ENCODE measurements at regions not wholly inside any gene's neighbourhood (a gene's known extent, or its start where the extent isn't known, plus 50 kb on each side); places are given as distances from the start of the nearest gene placed in this dataset.

DNA sequence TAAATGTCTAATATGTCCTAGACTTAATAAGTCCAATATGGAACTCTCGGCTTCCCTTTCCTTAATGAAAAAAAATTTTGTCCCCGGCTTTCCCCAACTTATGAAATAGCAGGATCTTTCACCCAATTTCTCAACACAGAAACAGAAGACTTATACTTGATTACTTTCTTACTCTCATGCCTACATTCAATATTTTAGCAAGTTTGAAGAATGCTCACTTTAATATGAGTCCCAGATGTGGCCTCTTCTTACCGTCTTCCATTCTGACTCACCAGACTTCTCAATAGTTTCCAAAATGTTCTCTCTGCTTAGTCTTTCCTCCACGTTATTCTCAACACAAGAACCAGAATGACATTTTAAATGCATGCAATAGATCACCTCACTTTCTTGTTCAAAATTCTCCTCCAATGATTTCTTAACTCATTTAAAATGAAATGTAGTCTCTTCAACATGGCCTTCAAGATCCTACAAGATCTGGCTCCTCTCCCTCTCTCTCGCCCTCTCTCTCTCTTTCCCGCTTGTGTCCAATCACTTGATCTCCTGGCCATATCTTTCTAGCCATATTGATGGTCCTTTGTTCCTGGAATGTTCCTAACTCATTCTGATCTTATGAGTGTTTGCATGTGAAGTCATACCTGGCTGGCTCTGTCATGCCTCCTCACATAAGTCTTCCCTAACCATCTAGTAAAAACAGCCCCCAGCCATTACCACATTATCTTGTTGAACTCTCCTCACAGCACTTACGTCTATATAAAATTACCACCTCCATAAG lies 119.7 kb upstream of the FAM3C start:
- no peak overlapping the region for H3K4me3 ChIP-seq (ENCODE audit: low read depth, low read length)
- no peak for DNase-seq (ENCODE audit: low read depth)
- TF ChIP-seq, protein P1, sequence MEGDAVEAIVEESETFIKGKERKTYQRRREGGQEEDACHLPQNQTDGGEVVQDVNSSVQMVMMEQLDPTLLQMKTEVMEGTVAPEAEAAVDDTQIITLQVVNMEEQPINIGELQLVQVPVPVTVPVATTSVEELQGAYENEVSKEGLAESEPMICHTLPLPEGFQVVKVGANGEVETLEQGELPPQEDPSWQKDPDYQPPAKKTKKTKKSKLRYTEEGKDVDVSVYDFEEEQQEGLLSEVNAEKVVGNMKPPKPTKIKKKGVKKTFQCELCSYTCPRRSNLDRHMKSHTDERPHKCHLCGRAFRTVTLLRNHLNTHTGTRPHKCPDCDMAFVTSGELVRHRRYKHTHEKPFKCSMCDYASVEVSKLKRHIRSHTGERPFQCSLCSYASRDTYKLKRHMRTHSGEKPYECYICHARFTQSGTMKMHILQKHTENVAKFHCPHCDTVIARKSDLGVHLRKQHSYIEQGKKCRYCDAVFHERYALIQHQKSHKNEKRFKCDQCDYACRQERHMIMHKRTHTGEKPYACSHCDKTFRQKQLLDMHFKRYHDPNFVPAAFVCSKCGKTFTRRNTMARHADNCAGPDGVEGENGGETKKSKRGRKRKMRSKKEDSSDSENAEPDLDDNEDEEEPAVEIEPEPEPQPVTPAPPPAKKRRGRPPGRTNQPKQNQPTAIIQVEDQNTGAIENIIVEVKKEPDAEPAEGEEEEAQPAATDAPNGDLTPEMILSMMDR (IDR thresholded peaks at IDR 0.05; ENCODE audit: insufficient read depth, low read depth, low read length, missing control alignments), result no peak

DNA sequence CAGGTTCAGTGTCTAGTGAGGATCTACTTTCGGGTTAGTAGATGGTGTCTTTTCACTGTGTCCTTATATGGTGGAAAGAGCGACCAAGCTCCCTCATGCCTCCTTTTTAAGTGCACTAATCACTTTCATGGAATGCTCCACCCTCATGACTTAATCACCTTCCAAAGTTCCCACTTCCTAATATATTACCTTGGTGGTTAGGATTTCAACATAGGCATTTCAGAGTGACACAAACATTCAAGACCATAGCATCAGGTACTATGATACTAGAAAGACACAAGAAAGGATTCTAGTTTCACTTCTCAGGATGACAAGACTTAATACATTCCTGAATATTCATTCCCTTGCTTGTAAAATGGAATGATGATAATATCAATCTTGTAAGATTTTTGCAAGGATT lies 119.1 kb upstream of the FAM3C start:
- H3K4me3 ChIP-seq (ENCODE audit: low read depth, low read length), result no peak overlapping the region
- no peak for DNase-seq (ENCODE audit: low read depth)

GRCh38 chr7:121513105-121513504 lies 117.0 kb upstream of the FAM3C start:
- H3K4me3 ChIP-seq (ENCODE audit: low read depth, low read length), result no peak overlapping the region
- no peak for DNase-seq (ENCODE audit: low read depth)
- TF ChIP-seq, protein P1 (IDR thresholded peaks at IDR 0.05; ENCODE audit: insufficient read depth, low read depth, low read length, missing control alignments), result no peak

More for the DNA sequence above, 119.1 kb upstream of the FAM3C start:
- TF ChIP-seq, protein P1 (IDR thresholded peaks at IDR 0.05; ENCODE audit: insufficient read depth, low read depth, low read length, missing control alignments), result no peak

DNA sequence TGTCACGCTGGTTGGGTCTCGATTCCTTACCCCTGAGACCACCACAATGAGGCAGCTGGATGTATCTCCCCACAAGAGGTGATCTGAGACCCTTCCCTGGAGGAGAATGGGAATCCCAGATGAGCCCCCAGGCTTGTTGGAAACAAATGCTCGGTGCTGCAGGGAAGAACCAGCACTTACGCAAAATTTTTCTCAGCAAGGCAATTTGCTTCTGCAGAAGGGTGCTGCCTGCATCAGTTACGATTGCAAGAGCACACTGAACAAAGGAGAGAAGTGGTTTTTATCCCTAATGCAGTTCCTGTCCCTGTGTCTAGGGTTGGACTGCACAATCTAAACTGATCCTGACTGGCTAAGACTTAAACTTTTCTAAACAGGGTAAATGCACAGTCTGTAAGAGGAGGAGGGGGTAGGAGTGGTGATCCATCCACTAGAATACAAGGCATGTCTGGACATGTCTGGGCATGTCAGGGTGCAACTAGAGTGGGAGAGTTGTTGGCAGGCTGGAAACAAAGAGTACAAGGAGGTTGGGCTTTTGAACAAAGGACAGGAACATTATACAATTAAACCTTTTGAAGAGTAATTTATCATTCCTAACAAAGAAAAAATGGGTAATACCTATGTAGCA lies 114.9 kb upstream of the FAM3C start:
- TF ChIP-seq, protein P1 (IDR thresholded peaks at IDR 0.05; ENCODE audit: insufficient read depth, low read depth, low read length, missing control alignments), result no peak
- H3K4me3 ChIP-seq (ENCODE audit: low read depth, low read length), result no peak overlapping the region
- no peak for DNase-seq (ENCODE audit: low read depth)

DNA sequence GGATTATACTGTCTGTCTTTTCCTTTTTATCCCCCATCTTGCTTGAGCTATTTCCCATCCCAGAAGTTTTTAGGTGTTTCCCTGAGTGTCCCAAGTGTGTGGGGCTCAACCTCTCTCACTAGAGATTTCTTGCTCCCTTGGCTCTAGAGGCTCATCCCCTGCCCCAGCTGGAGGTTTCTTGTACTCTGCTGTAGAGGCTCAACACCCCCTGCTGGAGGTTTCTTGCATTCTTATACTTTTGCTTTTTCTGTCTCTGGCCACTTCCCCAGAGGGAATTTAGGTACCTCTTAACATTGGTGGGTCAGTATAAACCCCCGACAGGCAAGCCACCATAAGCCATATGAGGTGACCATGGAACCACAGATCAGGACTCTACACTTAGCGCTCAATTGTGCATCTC lies 114.2 kb upstream of the FAM3C start:
- TF ChIP-seq, protein P1 (IDR thresholded peaks at IDR 0.05; ENCODE audit: insufficient read depth, low read depth, low read length, missing control alignments), result no peak
- DNase-seq (ENCODE audit: low read depth), result no peak
- H3K4me3 ChIP-seq (ENCODE audit: low read depth, low read length), result no peak overlapping the region

- H3K4me3 ChIP-seq (ENCODE audit: low read depth, low read length), result no peak overlapping the region
- DNase-seq (ENCODE audit: low read depth), result no peak
- TF ChIP-seq, protein P1 (IDR thresholded peaks at IDR 0.05; ENCODE audit: insufficient read depth, low read depth, low read length, missing control alignments), result no peak
Measured at GRCh38 chr7:121505540-121506182, 109.6 kb upstream of the FAM3C start.

All from GM12865 (cell line).